ENCODE measurements at regions not wholly inside any gene's neighbourhood (a gene's known extent, or its start where the extent isn't known, plus 50 kb on each side); places are given as distances from the start of the nearest gene placed in this dataset.

- in situ Hi-C loops (cut with HindIII; ENCODE audit: extremely low pct_ligation_motif_present, low pct_unique_long_range_greater_than_20kb) = no loop called here
- no peak for ATAC-seq
- BruUV-seq (replicated peaks) = no TSS peak
Measured at GRCh38 chr4:179415037-179415846, 1973.0 kb upstream of the AGA start.

More at GRCh38 chr4:179415037-179415846, 1973.0 kb upstream of the AGA start:
- intact Hi-C loops (cut with micrococcal nuclease; ENCODE audit: unreplicated experiment) = no loop called here
- no peak overlapping the region for H3K4me2 ChIP-seq (ENCODE audit: low read depth, low read length)
- ChIA-PET CTCF (ENCODE audit: low intra/inter-chr PET ratio, low total read pairs) (no interaction called here), POLR2A (no interaction called here)
- no peaks in the 10 kb centered on the region for H4K20me1 ChIP-seq (ENCODE audit: insufficient read depth, low read length)
- H3K4me3 ChIP-seq (replicated peaks in 1 of 3; ENCODE audit: insufficient read depth in 1 of 3, low read depth in 2 of 3, low read length in 3 of 3) = no peak overlapping the region
- no peaks in the 10 kb centered on the region for H3K27me3 ChIP-seq (ENCODE audit: control insufficient read depth in 1 of 2, insufficient read depth in 2 of 2, low read length in 2 of 2)
- 0% methylated on average over 1 of the region's 1 CpG for WGBS (ENCODE audit: low lambda C conversion rate)
- no peak overlapping the region for H2AFZ ChIP-seq (ENCODE audit: low read length)
- no peak overlapping the region for H3K27ac ChIP-seq (ENCODE audit: extremely low read length, insufficient read depth, low read length)
- no peaks in the 10 kb centered on the region for H3K4me1 ChIP-seq (ENCODE audit: insufficient read depth, low read length)
- TF ChIP-seq ETV5 (CRISPR knock-in tag; IDR thresholded peaks at IDR 0.05; ENCODE audit: borderline replicate concordance) (no peak), ZNF703 (CRISPR knock-in tag; IDR thresholded peaks at IDR 0.05; ENCODE audit: borderline replicate concordance) (no peak), E2F1 (CRISPR knock-in tag; IDR thresholded peaks at IDR 0.05) (no peak), ZNF75D (CRISPR knock-in tag; IDR thresholded peaks at IDR 0.05; ENCODE audit: borderline replicate concordance) (no peak), ZNF451 (CRISPR knock-in tag; IDR thresholded peaks at IDR 0.05) (no peak), HOXA9 (CRISPR knock-in tag; IDR thresholded peaks at IDR 0.05; ENCODE audit: borderline replicate concordance) (no peak), ZBTB25 (CRISPR knock-in tag; IDR thresholded peaks at IDR 0.05) (no peak), DZIP1 (CRISPR knock-in tag; IDR thresholded peaks at IDR 0.05) (no peak), ZNF260 (CRISPR knock-in tag; IDR thresholded peaks at IDR 0.05; ENCODE audit: borderline replicate concordance, low read depth) (no peak)
- DNase-seq (ENCODE audit: low spot score) (no peak), FAIRE-seq (no peak)
- H3K9ac ChIP-seq (ENCODE audit: insufficient read depth, low read depth, low read length) = no peak overlapping the region
- H3K9me3 ChIP-seq (ENCODE audit: low read length) = no peaks in the 10 kb centered on the region
- H3K79me2 ChIP-seq (ENCODE audit: insufficient read depth, low read length) = no peaks in the 10 kb centered on the region
- H3K36me3 ChIP-seq (replicated peaks in 1 of 2; ENCODE audit: control insufficient read depth in 1 of 2, insufficient read depth in 2 of 2, low read length in 2 of 2) = no peaks in the 10 kb centered on the region

Data from HepG2 (cell line).